ENCODE measurements at regions not wholly inside any gene's neighbourhood (a gene's known extent, or its start where the extent isn't known, plus 50 kb on each side); places are given as distances from the start of the nearest gene placed in this dataset.

DNA sequence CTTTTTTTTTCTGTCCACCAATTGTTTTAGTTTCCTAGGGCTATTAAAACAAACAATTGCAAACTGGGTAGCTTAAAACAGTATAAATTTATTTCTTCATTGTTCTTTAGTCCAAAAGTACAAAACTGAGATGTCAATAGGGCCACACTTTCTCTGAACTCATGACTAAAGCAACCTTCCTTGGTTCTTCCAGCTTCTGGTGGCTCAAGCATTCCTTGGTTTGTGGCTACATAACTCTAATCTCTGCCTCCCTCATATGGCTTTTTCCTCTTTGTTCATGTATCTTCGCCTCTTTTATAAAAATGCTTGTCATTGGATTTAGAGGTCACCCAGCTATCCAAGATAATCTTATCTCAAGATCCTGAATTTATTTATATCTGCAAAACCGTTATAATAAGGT, 914.5 kb upstream of the EPHA6 start:
- Histone ChIP-seq H3K36me3 (ENCODE audit: control insufficient read depth, insufficient read depth, low read length) (no peaks in the 10 kb centered on the region), H3K9me3 (ENCODE audit: control insufficient read depth, low read length) (no peaks in the 10 kb centered on the region), H3K79me2 (no peaks in the 10 kb centered on the region), H3K9ac (no peak overlapping the region), H3K27ac (no peak overlapping the region), H3K4me2 (ENCODE audit: low read length) (no peak overlapping the region), H3K4me3 (ENCODE audit: low read depth, low read length) (no peak overlapping the region), H2AFZ (no peak overlapping the region), H3K27me3 (ENCODE audit: control insufficient read depth, insufficient read depth, low read length) (no peaks in the 10 kb centered on the region), H3K4me1 (no peaks in the 10 kb centered on the region)
- TF ChIP-seq, protein P1, sequence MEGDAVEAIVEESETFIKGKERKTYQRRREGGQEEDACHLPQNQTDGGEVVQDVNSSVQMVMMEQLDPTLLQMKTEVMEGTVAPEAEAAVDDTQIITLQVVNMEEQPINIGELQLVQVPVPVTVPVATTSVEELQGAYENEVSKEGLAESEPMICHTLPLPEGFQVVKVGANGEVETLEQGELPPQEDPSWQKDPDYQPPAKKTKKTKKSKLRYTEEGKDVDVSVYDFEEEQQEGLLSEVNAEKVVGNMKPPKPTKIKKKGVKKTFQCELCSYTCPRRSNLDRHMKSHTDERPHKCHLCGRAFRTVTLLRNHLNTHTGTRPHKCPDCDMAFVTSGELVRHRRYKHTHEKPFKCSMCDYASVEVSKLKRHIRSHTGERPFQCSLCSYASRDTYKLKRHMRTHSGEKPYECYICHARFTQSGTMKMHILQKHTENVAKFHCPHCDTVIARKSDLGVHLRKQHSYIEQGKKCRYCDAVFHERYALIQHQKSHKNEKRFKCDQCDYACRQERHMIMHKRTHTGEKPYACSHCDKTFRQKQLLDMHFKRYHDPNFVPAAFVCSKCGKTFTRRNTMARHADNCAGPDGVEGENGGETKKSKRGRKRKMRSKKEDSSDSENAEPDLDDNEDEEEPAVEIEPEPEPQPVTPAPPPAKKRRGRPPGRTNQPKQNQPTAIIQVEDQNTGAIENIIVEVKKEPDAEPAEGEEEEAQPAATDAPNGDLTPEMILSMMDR (IDR thresholded peaks at IDR 0.05): no peak

DNA sequence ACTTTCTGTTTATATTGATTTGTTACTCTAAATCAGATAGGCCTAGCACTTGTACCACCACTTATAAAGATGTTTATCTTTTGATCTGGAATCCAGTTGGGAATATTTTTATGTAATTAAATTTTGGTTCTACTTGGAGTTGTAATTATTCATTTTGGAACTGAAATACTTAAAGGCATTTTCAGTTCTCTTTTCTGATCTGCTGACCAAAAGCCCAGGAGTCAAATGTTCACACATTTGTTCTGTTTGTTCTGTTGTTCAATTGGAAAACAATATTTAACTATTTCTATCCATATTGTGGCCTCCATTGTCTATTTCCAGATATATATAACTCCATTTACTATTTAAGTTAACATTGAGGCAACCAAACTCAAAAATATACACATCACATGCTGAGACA, 912.4 kb upstream of the EPHA6 start:
- no peak overlapping the region for H3K27ac ChIP-seq
- no peaks in the 10 kb centered on the region for H3K4me1 ChIP-seq
- H3K9ac ChIP-seq: no peak overlapping the region
- no peak overlapping the region for H2AFZ ChIP-seq
- TF ChIP-seq, protein P1 (IDR thresholded peaks at IDR 0.05): no peak
- H3K79me2 ChIP-seq: no peaks in the 10 kb centered on the region
- no peaks in the 10 kb centered on the region for H3K9me3 ChIP-seq (ENCODE audit: control insufficient read depth, low read length)
- H3K4me2 ChIP-seq (ENCODE audit: low read length): no peak overlapping the region
- H3K27me3 ChIP-seq (ENCODE audit: control insufficient read depth, insufficient read depth, low read length): no peaks in the 10 kb centered on the region
- no peak overlapping the region for H3K4me3 ChIP-seq (ENCODE audit: low read depth, low read length)
- H3K36me3 ChIP-seq (ENCODE audit: control insufficient read depth, insufficient read depth, low read length): no peaks in the 10 kb centered on the region

DNA sequence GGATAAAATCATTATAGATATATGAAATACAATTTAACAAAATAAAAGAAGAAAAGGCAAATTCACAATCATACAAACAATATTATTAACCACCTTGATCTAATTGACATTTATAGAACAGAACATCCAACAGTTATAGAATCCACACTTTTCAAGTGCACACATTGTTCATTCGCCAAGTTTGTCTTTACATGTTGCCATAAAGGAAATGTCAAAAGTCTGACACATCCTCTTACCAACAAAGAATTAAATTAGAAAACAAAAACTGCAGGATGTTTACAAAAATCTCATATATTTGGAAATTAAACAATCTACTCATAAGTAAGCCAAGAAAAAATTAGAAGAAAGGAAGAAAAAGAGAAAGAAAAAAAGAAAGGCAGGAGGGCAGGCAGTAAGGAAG, 909.2 kb upstream of the EPHA6 start:
- TF ChIP-seq, protein P1 (IDR thresholded peaks at IDR 0.05): no peak
- Histone ChIP-seq H3K4me3 (ENCODE audit: low read depth, low read length) (no peak overlapping the region), H3K9ac (no peak overlapping the region), H3K27me3 (ENCODE audit: control insufficient read depth, insufficient read depth, low read length) (no peaks in the 10 kb centered on the region), H3K4me2 (ENCODE audit: low read length) (no peak overlapping the region), H3K27ac (no peak overlapping the region), H3K9me3 (ENCODE audit: control insufficient read depth, low read length) (no peaks in the 10 kb centered on the region), H3K4me1 (no peaks in the 10 kb centered on the region), H3K79me2 (no peaks in the 10 kb centered on the region), H2AFZ (no peak overlapping the region), H3K36me3 (ENCODE audit: control insufficient read depth, insufficient read depth, low read length) (no peaks in the 10 kb centered on the region)

DNA sequence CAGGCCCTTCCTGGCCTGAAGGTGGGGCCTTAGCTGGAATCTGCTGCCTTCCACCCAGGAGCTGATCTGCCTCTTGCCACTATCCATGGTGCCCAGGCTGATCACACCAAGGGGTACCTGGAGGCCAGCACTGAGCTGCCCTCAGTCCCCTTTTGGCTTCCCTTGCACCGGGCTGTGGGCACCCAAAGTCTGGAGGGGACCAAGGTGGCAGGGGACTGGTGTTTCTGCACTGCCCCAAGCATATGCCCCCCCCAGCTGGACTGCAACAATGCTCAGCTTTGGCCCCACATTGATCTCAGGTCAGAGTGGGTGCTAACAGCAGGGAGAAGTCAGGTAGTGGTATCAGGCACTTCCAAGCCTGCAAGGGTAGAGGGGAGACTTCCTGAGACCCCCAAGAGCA, 902.6 kb upstream of the EPHA6 start:
- Histone ChIP-seq H3K27ac (no peak overlapping the region), H3K36me3 (ENCODE audit: control insufficient read depth, insufficient read depth, low read length) (no peaks in the 10 kb centered on the region), H2AFZ (no peak overlapping the region), H3K79me2 (no peaks in the 10 kb centered on the region), H3K4me1 (no peaks in the 10 kb centered on the region), H3K4me3 (ENCODE audit: low read depth, low read length) (no peak overlapping the region), H3K4me2 (ENCODE audit: low read length) (no peak overlapping the region), H3K9ac (no peak overlapping the region), H3K9me3 (ENCODE audit: control insufficient read depth, low read length) (no peaks in the 10 kb centered on the region), H3K27me3 (ENCODE audit: control insufficient read depth, insufficient read depth, low read length) (no peaks in the 10 kb centered on the region)
- TF ChIP-seq, protein P1 (IDR thresholded peaks at IDR 0.05): no peak

DNA sequence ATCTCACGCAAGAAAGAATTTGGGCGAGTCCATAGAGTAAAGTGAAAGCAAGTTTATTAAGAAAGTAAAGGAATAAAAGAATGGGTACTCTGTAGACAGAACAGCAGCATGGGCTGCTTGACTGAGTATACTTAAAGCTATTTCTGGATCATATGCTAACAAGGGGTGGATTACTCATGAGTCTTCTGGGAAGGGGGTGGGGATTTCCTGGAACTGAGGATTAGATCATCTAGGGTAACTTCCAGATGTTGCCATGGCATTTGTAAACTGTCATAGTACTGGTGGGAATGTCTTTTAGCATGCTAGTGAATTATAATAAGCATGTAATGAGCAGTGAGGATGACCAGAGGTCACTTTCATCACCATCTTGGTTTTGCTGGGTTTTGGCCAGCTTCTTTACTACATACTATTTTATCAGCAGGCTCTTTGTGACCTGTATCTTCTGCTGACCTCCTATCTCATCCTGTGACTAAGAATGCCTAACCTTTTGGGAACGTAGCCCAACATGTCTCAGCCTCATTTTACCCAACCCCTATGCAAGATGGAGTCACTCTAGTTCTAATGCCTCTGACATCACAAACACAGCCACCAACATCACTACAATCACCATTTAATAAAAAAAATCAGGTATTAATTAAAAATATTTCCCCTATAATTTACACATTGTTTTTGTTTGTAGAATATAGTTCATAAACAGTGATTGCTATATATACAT, 890.7 kb upstream of the EPHA6 start:
- H3K4me3 ChIP-seq (ENCODE audit: low read depth, low read length): no peak overlapping the region
- H3K79me2 ChIP-seq: no peaks in the 10 kb centered on the region
- H3K4me1 ChIP-seq: no peaks in the 10 kb centered on the region
- H3K36me3 ChIP-seq (ENCODE audit: control insufficient read depth, insufficient read depth, low read length): no peaks in the 10 kb centered on the region
- no peak overlapping the region for H3K27ac ChIP-seq
- H3K9ac ChIP-seq: no peak overlapping the region
- no peaks in the 10 kb centered on the region for H3K27me3 ChIP-seq (ENCODE audit: control insufficient read depth, insufficient read depth, low read length)
- H3K9me3 ChIP-seq (ENCODE audit: control insufficient read depth, low read length): no peaks in the 10 kb centered on the region
- no peak overlapping the region for H3K4me2 ChIP-seq (ENCODE audit: low read length)
- TF ChIP-seq, protein P1 (IDR thresholded peaks at IDR 0.05): no peak
- H2AFZ ChIP-seq: no peak overlapping the region

Measured in parathyroid adenoma (tissue), 2 donors.